Glutamatergic neuron (in vitro differentiated cells): ENCODE measurements at regions not wholly inside any gene's neighbourhood (a gene's known extent, or its start where the extent isn't known, plus 50 kb on each side); places are given as distances from the start of the nearest gene placed in this dataset.

Experiments used
- DNase-seq: peaks from one replicate; pipeline ENCODE4 v3.0.0; 2022
- H3K27ac Mint-ChIP-seq: one replicate; pipeline ENCODE4 v1.8.0; 2020; ENCODE audit warnings: mild to moderate bottlenecking, mixed read lengths, inconsistent platforms; ENCODE audit not compliant: unreplicated experiment
- H3K27me3 Mint-ChIP-seq: one replicate; pipeline ENCODE4 v1.8.0; 2020; ENCODE audit warnings: mild to moderate bottlenecking, moderate library complexity, mixed read lengths, inconsistent platforms; ENCODE audit not compliant: unreplicated experiment
- H3K36me3 Mint-ChIP-seq: one replicate; pipeline ENCODE4 v1.8.0; 2020; ENCODE audit warnings: mild to moderate bottlenecking, mixed read lengths, inconsistent platforms; ENCODE audit not compliant: unreplicated experiment
- H3K4me1 Mint-ChIP-seq: one replicate; pipeline ENCODE4 v1.8.0; 2020; ENCODE audit warnings: mild to moderate bottlenecking, low read depth, mixed read lengths, inconsistent platforms; ENCODE audit not compliant: unreplicated experiment
- H3K4me3 Mint-ChIP-seq: one replicate; pipeline ENCODE4 v1.8.0; 2020; ENCODE audit warnings: mild to moderate bottlenecking, mixed read lengths, inconsistent platforms; ENCODE audit not compliant: unreplicated experiment
- H3K9me3 Mint-ChIP-seq: one replicate; pipeline ENCODE4 v1.8.0; 2020; ENCODE audit warnings: mild to moderate bottlenecking, moderate library complexity, mixed read lengths, inconsistent platforms; ENCODE audit not compliant: unreplicated experiment
- CTCF ChIP-seq: fragments of 200-600 bp; sonication (generic); IDR thresholded peaks from one replicate; pipeline ENCODE4 v1.5.0; 2021; ENCODE audit not compliant: partially characterized antibody, unreplicated experiment

- Mint-ChIP-seq H3K9me3 (peaks cover 2% of the 10 kb centered on the region), H3K36me3 (no peaks in the 10 kb centered on the region), H3K4me1 (no peaks in the 10 kb centered on the region), H3K4me3 (no peak overlapping the region), H3K27me3 (no peaks in the 10 kb centered on the region), H3K27ac (no peak overlapping the region)
- no peak for TF ChIP-seq CTCF
- DNase-seq = no peak
These were observed 2548.3 kb downstream of the ARAP2 start for GRCh38 chr4:33696041-33696440.

- H3K27ac Mint-ChIP-seq = no peak overlapping the region
- TF ChIP-seq CTCF = no peak
These were observed 2547.7 kb downstream of the ARAP2 start for GRCh38 chr4:33696586-33696985.

GRCh38 chr4:33709247-33709646 lies 2535.1 kb downstream of the ARAP2 start:
- H3K27ac Mint-ChIP-seq = no peak overlapping the region
- peaks cover 11% of the 10 kb centered on the region for H3K9me3 Mint-ChIP-seq
- no peaks in the 10 kb centered on the region for H3K4me1 Mint-ChIP-seq
- no peak for TF ChIP-seq CTCF
- peaks cover 14% of the 10 kb centered on the region for H3K36me3 Mint-ChIP-seq
- H3K4me3 Mint-ChIP-seq = no peak overlapping the region
- no peaks in the 10 kb centered on the region for H3K27me3 Mint-ChIP-seq
- no peak for DNase-seq

More at GRCh38 chr4:33696586-33696985, 2547.7 kb downstream of the ARAP2 start:
- Mint-ChIP-seq H3K9me3 (peaks cover 2% of the 10 kb centered on the region), H3K4me3 (no peak overlapping the region), H3K27me3 (no peaks in the 10 kb centered on the region), H3K36me3 (no peaks in the 10 kb centered on the region), H3K4me1 (no peaks in the 10 kb centered on the region)
- DNase-seq = no peak

- DNase-seq = no peak
These were observed 2532.5 kb downstream of the ARAP2 start for GRCh38 chr4:33711826-33712225.

GRCh38 chr4:33714971-33715370 lies 2529.3 kb downstream of the ARAP2 start:
- no peaks in the 10 kb centered on the region for H3K27me3 Mint-ChIP-seq
- H3K36me3 Mint-ChIP-seq = peaks cover 6% of the 10 kb centered on the region
- peaks cover 3% of the 10 kb centered on the region for H3K9me3 Mint-ChIP-seq
- H3K4me1 Mint-ChIP-seq = peaks cover 2% of the 10 kb centered on the region
- H3K4me3 Mint-ChIP-seq = no peak overlapping the region
- TF ChIP-seq CTCF = no peak
- DNase-seq = no peak
- H3K27ac Mint-ChIP-seq = no peak overlapping the region

More at GRCh38 chr4:33711826-33712225, 2532.5 kb downstream of the ARAP2 start:
- Mint-ChIP-seq H3K27me3 (no peaks in the 10 kb centered on the region), H3K36me3 (peaks cover 14% of the 10 kb centered on the region), H3K27ac (no peak overlapping the region), H3K4me3 (no peak overlapping the region), H3K4me1 (peaks cover 2% of the 10 kb centered on the region), H3K9me3 (peaks cover 7% of the 10 kb centered on the region)
- TF ChIP-seq CTCF = no peak
